HG02588 (cell line): ENCODE measurements at regions not wholly inside any gene's neighbourhood (a gene's known extent, or its start where the extent isn't known, plus 50 kb on each side); places are given as distances from the start of the nearest gene placed in this dataset.
"Not testable (repeated sequence)": the region's sequence is repeated elsewhere in the genome, so short reads cannot be mapped to it uniquely, and the experiment has no call there.

Experiments used
- ATAC-seq: cut with Tn5 transposase; IDR thresholded peaks from one replicate; pipeline ENCODE4 v1.9.1; 2021; ENCODE audit warnings: mild to moderate bottlenecking, moderate library complexity; ENCODE audit not compliant: unreplicated experiment

DNA sequence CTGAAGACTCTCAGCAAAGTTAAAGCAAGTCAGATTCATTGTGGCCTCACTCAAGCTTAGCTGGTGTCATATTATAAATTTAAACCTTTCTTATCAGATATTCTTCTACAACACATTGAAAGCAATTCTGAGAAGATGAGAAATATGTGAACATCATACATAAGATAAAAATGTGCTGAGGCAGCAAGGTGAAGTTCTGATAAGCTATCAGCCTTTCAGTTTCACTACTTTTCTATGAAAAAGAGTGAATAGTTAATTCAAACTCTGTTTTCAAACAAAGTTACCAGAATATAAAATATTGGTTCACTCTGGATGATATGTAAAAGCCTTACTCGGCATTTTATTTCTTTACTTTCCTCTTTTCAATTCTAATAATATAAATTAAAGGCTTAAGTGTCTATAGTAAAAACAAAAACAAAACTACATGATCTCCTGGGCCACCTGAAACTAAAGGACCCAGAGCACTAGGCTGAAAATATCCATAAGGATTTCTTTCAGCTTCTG, 824.4 kb downstream of the MTRR start:
- ATAC-seq = no peak

DNA sequence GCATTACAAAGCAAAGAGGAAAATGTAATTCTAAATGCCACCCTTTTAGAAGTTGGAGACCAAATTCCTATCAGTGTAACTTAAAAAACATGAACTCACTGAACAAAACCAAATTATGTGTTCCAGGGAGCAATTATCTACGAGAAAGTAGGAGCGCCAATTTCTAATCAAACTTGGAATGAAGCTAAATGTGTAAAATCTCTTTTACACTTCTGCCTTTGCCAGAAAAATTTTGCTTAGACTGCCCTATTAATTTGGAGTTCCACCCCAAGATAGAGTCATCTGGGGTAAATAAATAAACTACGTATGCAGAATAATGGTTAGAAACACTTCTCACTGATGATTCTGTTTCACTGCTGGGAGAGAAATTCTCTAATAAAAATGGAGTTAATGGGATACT, 825.6 kb downstream of the MTRR start:
- no peak for ATAC-seq

DNA sequence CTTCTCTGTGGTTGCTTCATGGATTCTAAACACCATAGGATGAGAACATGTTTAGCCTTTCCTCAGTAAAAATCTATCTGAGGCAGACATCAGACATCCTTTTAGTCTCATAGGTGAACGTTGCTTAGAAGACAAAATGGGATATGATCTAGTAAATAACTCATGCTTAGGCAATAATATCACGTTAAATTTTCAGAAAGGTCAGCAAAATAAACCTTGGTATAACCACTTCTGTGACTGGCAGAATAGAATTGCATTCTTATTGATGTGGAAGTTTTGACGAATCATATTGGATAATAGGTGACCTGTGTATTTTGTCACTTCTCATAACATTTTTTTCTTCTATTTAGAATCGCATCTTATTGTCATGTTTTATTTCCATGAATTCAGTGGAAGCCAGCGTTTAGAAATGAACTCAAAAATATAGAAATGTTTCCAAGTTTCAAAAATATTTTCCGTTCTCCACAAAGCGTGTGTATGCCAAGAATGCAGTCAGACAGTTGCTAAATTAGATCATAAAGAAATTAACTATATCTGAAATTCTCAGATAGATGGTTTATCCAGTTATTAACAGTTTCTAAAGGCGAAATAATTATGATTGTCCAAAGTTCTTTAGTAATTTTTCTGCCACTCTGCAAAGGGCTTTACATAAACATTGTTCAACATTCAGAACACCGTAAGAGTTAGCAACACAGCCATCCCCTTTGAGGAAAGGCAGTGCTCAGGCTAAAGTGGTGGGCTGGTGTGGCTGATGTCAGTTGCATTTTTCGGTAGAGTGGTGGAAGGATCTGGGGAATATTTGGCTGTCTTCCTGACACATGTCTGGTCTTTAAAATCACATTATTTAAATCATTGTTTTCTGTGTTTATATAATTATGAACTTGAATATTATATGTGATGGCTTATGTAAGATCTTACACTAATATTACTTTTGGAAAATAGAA, 827.2 kb downstream of the MTRR start:
- ATAC-seq = no peak

DNA sequence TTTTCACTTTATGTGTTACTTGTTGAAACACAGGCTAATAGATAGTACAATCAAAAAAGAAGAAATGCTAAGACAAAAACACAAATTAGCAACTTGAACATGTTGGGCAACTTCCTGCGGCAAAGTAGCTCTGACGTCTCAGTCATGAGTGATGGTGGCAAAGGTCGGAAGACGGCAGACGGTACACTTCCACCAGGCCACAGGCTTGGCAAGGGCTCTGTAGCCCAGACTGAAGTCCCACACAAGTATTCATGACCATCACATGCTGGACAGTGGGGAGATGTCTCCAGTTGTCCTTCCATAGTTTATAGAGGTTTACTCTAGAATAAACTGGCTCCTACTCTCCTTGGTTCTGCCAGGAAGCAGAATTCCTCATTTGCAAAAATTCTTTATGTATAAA, 831.3 kb downstream of the MTRR start:
- ATAC-seq = no peak

DNA sequence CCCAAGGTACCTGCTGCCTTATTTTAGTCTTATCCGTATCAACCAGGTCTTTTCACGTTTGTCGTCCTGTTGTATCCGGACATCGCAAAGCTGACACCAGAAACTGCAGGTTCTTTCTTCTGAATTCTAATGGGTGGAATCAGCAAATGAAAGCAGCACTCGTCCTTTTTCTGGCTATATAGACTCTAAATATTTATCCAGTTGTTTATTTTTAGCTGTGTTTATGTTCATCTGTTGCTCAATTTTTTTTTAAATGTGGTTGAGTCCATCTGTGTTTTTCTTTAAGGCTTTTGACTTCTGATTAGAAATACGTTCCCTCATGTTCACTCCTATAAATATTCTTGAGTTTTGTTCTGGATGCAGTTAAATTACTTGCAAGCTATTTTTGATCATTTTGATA, 831.7 kb downstream of the MTRR start:
- no peak for ATAC-seq

DNA sequence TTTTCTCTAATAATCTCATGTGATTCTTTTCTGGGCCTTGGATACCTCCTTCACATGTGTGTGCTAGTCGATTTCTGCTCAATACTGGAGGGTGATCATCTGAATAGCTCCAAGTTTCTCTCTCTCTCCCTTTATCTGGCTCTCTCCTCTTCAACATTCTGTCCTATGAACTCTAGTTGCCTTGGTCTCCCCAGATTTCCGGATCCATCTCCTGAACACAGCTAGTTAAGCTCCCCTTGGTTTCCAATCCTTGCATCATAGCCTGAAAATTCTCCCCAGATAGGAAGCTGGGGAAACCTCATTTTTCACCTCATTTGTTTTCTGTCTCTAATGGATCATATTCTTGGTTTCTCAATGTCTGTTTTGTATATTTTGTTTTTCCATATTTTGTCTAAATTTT, 832.3 kb downstream of the MTRR start:
- ATAC-seq = no peak

DNA sequence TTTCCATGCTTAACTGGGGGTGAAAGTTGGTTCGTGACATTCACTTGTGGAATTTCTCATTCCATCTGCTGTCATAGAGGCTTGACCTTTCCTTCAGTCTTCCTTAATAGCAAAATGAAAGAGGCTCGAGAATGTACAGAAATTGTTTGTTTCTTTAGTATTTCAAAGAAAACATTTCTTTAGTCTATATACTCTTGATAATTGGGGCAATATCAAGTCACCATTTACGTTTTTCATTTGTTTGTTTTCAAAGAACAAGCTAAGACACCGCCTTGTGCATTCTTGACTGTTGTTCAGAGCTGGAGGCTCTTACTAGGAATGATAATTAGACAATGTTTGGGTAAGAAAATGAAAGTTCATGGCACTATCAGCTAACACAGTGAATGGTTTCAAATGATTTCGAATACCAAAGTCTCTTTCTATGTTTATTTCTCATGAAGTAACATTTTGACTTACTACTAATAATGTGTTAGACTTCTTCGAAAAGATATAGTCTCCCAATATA, 835.4 kb downstream of the SEMA5A start:
- no peak for ATAC-seq

DNA sequence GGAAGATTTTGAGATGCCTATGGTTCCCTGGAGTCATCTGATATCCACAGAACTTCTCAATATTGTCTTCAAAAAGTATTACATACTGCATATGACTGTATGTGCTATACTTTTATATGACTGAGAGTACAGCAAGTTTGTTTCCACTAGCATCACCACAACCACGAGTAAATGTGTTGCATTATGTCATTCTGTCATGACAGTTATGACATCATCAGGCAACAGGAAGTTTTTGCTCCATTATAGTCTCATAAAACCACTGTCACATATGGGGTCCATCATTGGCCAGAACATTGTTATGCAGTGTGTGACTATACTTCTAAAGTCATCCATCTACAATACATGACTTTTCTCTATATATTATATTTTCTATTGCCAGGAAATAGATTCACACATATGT, 831.7 kb downstream of the SEMA5A start:
- no peak for ATAC-seq

DNA sequence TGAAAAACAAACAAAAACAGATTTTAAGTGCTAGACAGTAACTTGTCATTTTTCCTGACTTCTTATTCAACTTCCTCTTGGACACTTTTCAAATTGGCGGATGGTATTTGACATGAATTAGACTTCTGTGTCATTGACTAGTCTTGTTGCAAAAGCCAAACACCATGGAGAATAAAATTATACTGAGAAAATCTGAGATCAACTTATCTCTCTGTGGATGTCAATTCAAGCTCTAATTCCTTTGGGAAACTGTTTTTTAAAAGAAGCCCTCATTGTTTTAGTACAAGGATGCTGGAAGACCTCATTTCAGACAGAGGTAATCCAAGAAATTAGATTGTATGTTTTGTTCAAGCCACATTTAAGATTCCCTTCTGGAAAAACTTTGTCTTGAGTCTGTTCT, 831.0 kb downstream of the SEMA5A start:
- no peak for ATAC-seq

DNA sequence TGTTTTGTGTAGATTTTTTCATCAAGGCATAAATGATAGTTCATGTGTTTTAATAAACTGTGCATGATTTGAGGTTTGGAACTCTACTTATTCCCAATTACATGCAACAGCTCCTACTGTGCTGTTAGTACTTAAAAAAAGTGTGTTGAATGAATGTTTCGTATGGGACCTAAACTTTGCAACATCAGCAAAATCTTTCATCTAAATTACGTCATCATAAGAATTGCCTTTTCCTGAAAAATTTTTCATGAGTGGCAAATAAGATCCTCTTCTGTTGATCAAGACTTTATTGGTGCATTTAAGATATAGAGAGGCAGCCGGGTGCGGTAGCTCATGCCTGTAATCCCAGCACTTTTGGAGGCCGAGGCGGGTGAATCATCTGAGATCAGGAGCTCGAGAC, 826.1 kb downstream of the SEMA5A start:
- no peak for ATAC-seq

DNA sequence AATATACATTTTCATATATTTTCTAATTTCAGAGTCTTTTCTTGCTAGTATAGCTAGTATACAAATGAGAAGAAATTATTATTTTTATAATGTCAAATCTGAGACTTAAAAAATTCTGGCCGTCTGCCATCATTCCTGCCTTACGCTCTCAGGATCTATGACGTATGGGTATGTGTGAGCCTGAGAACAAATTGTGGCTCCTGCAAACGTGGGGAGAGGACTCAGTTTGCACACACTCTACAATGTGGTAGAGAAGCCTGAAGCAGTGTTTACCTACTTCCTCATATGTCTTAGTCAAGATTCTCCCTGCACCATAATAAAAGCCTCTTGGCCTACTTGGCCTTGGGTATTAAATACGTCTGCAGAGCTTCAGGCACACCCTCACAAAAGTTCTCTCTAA, 825.4 kb downstream of the SEMA5A start:
- ATAC-seq = no peak

DNA sequence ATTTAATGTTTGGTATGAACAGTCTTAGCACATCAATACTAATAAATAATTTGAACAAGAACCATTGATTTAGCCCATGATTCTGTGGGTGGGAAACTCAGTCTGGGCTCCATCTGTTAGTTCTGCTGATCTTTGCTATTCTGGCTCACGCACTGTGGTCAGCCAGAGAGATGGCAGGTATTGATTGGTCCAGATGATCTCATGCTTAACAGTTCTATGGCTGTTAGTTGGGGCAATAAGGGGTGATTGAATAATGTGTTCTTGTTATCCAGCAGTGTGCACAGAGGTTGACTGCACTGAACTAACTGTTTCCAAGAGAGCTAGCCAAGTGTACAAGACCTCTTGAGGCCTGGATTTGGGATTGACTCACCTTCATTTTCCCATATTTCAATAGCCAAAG, 824.3 kb downstream of the SEMA5A start:
- ATAC-seq = no peak

DNA sequence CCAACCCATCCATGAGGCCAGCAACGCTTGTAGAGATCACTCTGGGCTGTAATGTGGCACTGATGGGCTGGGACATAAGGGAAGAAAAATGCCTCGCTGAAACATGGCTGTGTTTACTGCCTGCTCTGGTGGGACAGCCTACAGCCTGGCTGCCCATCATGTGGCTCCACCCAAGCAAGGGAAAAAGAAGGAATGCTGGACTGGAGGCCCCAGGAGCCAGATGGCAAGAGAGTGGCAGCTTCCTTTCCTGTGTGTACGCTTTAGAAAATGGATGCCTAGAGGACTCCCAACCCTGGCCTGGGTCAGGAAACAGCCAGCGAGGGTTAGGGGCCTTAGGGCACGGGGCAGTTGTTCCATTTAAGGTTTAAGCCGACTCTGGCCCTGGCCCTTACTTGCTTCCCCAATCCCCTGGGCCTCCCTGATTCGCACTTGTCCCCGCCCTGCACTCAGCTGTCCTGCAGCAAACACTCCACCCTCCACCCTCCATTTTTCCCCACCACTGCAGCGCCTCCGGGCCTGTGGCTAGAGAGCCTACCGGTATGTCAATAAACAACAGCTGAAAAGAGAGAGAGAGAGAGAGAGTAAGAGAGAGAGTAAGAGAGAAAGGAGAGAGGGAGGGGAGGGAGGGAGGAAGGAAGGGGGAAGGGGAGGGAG, 819.4 kb downstream of the SEMA5A start:
- no peak for ATAC-seq

DNA sequence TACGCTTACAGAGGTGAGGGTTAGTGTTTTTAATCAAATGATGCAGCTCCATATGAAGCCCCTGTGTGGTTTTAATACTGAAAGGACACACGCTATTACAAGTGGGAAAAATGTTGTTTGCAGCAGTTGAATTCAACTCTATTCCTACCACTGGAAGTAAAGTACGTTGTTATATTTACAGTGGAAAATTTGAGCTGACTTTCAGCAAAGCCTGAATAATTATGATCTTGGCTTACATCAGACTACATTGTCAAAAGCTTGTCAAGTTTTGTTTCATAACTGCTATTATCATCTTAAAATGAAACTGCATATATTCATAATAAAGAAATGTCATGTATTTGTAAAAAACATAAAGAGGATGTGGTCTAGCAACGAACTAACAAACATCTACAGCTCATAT, 818.5 kb downstream of the SEMA5A start:
- no peak for ATAC-seq

DNA sequence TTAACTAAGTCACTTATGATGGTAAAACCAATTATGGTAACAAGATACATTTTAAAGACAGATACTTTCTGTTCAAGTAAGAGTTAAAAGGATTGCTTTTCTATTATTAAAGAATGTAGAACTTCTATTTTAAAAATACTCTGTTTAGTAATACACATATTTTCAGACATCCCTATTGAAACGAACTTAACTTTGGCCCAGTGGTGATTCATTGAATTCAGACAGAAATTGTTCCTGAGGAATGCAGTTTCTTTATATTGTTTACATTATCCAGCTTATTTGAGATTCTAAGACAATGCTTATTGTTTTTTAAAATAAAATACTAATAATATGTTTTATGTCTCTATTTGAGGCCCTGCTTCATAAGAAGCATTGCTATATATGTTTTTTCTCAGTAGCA, 816.4 kb downstream of the SEMA5A start:
- no peak for ATAC-seq

DNA sequence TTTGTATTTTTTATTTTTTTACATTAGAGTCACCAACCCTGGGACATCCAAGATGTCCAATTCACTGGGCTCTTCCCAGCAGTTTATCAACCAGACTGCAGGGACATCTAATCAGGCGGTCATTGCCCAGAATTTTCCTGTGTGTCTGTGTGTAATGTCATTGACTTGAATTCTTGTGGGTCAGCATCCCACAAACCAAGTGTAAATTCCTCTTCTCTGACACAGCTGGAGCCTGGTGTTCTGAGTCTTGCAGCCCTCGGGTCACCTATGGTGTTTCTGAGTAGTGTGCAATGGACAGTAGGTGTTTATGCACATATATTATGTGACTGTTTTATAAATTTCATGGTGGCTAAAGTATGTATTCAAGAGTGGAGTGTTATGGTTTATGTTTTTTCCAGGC, 815.7 kb downstream of the SEMA5A start:
- no peak for ATAC-seq

DNA sequence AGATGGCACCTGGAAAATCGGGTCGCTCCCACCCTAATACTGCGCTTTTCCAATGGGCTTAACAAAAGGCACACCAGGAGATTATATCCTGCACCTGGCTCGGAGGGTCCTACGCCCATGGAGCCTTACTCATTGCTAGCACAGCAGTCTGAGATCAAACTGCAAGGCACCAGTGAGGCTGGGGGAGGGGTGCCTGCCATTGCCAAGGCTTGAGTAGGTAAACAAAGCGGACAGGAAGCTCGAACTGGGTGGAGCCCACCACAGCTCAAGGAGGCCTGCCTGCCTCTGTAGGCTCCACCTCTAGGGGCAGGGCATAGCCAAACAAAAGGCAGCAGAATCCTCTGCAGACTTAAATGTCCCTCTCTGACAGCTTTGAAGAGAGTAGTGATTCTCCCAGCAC, 814.8 kb downstream of the SEMA5A start:
- ATAC-seq = not testable (repeated sequence)

DNA sequence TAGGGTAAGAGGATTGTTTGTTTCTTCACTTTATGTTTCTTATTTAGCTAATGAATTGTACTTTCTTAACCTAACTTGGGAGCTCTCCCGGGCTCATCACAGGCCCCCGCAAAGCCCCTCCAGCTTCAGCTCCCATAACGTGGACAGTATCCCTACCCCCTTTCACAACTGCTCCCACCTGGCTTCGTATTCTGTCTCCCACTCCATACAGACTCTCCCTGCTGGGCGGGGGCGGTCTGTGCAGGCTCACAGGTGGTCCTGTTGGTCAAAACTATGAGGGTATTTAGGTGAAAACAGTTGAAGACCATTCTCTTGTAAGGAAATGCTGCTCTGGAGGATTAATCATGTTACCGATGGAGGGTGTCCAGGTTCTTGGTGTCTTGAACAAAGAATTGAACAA, 805.3 kb downstream of the SEMA5A start:
- ATAC-seq = no peak

DNA sequence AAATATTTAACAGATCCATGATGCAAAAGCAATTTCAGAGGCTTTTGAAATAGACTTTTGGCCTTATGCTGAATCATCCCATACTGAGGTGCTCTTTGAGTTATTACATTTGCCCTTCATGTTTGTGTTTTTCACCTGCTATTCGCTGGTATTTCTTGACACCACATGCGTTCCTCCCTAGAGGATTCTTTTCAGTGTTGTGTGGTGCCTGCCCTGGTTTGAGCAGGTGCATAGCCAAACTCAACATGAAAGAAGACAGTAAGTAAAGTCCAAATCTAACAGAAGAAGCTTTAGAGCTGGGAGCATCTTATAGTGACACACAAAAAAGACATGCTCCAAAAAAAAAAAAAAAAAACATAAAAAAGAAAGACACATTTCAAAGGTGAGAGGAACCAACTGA, 796.3 kb downstream of the SEMA5A start:
- no peak for ATAC-seq

DNA sequence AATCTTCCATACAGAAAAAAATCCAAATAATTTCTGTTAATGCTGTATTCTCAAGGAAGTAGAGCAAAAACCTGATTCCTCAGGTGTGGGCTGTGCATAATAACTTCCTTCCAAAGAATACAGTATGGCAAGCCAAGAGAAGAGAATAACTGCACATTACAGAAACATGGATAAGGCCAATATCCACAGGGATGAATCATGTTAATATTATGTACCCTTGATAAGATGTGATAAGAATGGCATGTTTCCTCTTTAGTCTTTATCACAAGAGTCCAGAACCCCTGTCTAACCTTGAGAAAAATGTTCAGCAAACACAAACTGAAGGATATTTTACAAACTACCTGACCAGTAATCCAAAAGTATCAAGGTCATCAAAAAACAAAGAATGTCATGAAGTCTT, 795.8 kb downstream of the SEMA5A start:
- no peak for ATAC-seq

DNA sequence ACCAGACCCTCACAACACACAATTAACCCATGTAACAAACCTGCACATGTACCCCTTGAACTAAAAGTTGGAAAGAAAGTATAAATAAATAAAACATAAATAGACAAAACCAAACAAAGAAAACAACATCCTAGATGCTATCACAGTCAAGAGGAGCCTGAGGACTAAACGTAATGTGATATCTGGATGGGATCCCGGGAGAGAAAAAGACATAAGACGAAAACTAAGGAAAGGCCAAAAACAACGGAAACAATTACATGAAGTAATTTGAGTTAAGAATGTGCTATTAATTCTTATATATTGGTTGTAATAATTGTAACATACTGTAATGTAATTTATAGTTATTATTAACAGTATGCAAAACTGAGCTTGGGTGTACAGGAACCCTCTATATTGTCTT, 793.9 kb downstream of the SEMA5A start:
- ATAC-seq = no peak

DNA sequence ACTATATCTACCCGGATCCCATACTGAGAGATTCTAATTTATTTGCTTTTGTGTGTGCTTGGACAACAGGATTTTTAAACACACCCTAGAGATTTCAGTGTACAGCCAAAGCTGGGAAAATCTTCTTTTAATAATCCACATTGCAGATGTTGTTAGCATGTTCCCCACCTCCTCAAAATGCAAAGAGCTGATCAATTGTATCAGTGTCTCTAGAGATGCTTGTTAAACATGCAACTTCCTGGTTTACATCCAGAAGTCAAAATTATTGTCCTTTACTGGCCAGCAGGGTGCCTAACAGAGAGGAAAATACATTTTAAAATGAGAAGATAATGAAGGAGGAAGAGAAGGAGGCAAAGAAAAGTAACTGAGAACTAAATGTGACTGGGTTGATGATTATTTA, 793.3 kb downstream of the SEMA5A start:
- no peak for ATAC-seq
